ENCODE measurements at regions not wholly inside any gene's neighbourhood (a gene's known extent, or its start where the extent isn't known, plus 50 kb on each side); places are given as distances from the start of the nearest gene placed in this dataset.
"Not testable (repeated sequence)": the region's sequence is repeated elsewhere in the genome, so short reads cannot be mapped to it uniquely, and the experiment has no call there.

DNA sequence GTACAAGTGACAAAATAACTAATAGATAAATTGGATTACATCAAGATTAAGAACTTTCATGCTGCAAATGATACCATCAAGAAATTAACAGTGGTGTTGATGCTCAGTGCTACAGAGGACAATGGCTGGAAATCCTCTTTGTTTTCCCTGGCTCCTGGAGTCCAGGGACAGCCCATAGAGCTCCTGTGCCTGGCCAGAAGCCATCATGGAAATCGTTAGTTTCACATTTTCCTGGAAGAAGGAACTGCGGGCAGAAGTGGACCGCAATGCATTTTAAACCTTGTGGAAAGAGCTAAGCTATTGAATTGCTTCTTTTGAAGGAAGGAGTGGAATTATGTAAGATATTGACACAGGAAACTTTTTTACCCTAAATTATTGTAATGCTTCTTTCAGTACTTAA lies 276.0 kb downstream of the GJA1 start:
- H3K36me3 ChIP-seq = no peaks in the 10 kb centered on the region
- in situ Hi-C loops (cut with MboI; ENCODE audit: low sequenced_read_pairs in 4 of 4) (no loop called here), intact Hi-C loops (cut with DNase I; ENCODE audit: low total_unique reads) (no loop called here)
- ATAC-seq (peak; percentile 21 to 62), DNase-seq (no peak)
- H3K9me3 ChIP-seq = no peaks in the 10 kb centered on the region
- H3K4me3 ChIP-seq = no peak overlapping the region
- H3K27ac ChIP-seq = peak overlapping the region in 1 of 4 donors; percentile 42
- no peaks in the 10 kb centered on the region for H3K27me3 ChIP-seq
- TF ChIP-seq, protein P1, sequence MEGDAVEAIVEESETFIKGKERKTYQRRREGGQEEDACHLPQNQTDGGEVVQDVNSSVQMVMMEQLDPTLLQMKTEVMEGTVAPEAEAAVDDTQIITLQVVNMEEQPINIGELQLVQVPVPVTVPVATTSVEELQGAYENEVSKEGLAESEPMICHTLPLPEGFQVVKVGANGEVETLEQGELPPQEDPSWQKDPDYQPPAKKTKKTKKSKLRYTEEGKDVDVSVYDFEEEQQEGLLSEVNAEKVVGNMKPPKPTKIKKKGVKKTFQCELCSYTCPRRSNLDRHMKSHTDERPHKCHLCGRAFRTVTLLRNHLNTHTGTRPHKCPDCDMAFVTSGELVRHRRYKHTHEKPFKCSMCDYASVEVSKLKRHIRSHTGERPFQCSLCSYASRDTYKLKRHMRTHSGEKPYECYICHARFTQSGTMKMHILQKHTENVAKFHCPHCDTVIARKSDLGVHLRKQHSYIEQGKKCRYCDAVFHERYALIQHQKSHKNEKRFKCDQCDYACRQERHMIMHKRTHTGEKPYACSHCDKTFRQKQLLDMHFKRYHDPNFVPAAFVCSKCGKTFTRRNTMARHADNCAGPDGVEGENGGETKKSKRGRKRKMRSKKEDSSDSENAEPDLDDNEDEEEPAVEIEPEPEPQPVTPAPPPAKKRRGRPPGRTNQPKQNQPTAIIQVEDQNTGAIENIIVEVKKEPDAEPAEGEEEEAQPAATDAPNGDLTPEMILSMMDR (IDR thresholded peaks at IDR 0.05 in 4 of 5, conservative IDR thresholded peaks at IDR 0.05 in 1 of 5) = no peak
- TF ChIP-seq POLR2A (IDR thresholded peaks at IDR 0.05) = no peak
- peaks cover 0 to 3% of the 10 kb centered on the region in 2 donors for H3K4me1 ChIP-seq

DNA sequence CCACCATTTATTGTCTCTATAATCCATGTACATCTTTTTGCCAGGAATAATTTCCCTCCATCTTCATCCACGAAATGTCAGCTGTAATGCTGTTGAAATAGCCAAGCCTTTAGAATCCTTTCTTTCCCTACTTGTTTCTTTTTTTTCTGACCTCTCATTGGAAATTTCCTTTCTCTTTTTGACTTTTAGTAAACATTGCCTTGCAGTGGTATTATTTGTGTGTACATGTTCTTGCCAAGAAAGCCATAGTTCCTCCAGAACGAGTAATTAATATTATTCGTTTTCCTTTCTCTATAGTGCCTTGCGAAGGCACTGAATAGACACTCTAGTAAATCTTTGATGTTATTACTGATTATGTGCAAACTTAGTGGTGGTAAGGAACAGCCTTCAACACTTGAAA lies 282.2 kb downstream of the GJA1 start:
- no peak overlapping the region for H3K27ac ChIP-seq
- H3K4me3 ChIP-seq = no peak overlapping the region
- no peaks in the 10 kb centered on the region for H3K9me3 ChIP-seq
- in situ Hi-C loops (cut with MboI; ENCODE audit: low sequenced_read_pairs in 4 of 4) (no loop called here), intact Hi-C loops (cut with DNase I; ENCODE audit: low total_unique reads) (no loop called here)
- no peaks in the 10 kb centered on the region for H3K27me3 ChIP-seq
- DNase-seq (no peak), ATAC-seq (no peak)
- H3K36me3 ChIP-seq = no peaks in the 10 kb centered on the region
- no peaks in the 10 kb centered on the region for H3K4me1 ChIP-seq
- no peak for TF ChIP-seq POLR2A (IDR thresholded peaks at IDR 0.05)

DNA sequence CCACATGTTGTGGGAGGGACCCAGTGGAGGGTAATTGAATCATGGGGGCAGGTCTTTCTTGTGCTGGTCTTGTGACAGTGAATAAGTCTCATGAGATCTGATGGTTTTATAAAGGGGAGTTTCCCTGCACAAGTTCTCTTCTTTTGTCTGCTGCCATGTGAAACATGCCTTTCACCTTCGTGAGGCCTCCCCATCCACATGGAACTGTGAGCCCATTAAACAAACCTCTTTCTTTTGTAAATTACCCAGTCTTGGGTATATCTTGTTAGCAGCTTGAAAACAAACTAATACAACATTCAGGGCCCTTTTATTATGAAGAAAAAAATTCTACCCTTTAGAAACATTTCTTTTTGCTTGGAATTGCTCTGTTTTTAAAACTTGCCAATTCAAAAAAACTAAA lies 285.4 kb downstream of the GJA1 start:
- ATAC-seq; H3K27ac ChIP-seq; intact Hi-C loops (cut with DNase I; ENCODE audit: low total_unique reads); H3K36me3 ChIP-seq; H3K27me3 ChIP-seq; H3K4me3 ChIP-seq; H3K9me3 ChIP-seq; H3K4me1 ChIP-seq; DNase-seq; in situ Hi-C loops (cut with MboI; ENCODE audit: low sequenced_read_pairs in 4 of 4): not testable (repeated sequence)

DNA sequence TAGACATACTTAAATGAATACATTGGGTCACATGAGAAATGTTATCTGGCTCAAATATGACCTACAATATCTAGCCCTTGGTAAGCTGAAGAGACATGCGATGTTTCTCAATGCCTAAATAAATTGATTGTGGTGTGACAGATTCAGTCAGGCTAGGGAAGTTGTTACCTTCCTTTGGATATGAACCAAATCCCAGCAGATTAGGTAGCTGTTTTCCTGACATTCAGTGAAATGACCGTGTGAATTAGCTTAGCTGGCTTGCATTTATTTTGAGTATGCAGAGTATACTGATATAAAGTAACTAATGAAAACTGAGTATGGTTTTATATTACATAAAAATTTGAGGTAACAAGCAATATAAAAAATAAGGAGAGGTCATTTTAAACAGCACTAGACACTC lies 288.2 kb downstream of the GJA1 start:
- Histone ChIP-seq H3K27ac (peak overlapping the region in 1 of 4 donors; percentile 22), H3K9me3 (no peaks in the 10 kb centered on the region), H3K4me1 (peaks cover 0 to 8% of the 10 kb centered on the region in 2 donors), H3K36me3 (no peaks in the 10 kb centered on the region), H3K27me3 (no peaks in the 10 kb centered on the region), H3K4me3 (no peak overlapping the region)
- TF ChIP-seq POLR2A (IDR thresholded peaks at IDR 0.05) = no peak
- TF ChIP-seq, protein P1 (IDR thresholded peaks at IDR 0.05 in 4 of 5, conservative IDR thresholded peaks at IDR 0.05 in 1 of 5) = no peak
- ATAC-seq (no peak), DNase-seq (no peak)
- in situ Hi-C loops (cut with MboI; ENCODE audit: low sequenced_read_pairs in 4 of 4) (no loop called here), intact Hi-C loops (cut with DNase I; ENCODE audit: low total_unique reads) (no loop called here)

DNA sequence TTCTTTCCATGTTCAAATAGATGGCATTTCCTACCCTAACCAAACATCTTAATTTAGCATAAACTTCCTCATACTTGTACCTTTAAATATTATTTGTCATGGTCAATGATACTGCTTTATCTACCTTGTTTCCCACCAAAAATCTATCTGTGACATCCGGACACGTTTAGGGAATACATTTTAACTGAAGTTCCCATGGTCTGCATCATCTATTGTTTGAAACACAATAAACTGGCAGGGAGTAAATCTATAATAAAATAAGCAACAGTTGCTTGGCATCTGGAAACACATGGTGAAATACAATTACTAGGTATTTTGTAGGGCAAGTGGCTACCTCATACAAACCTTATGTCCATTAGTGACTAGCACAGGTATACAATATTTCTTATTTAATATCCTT lies 289.1 kb downstream of the GJA1 start:
- Histone ChIP-seq H3K9me3 (no peaks in the 10 kb centered on the region), H3K27ac (peak overlapping the region in 2 of 4 donors; percentile 3 to 48), H3K4me1 (peaks cover 0 to 8% of the 10 kb centered on the region in 2 donors), H3K36me3 (no peaks in the 10 kb centered on the region), H3K4me3 (no peak overlapping the region), H3K27me3 (no peaks in the 10 kb centered on the region)
- in situ Hi-C loops (cut with MboI; ENCODE audit: low sequenced_read_pairs in 4 of 4) (no loop called here), intact Hi-C loops (cut with DNase I; ENCODE audit: low total_unique reads) (no loop called here)
- ATAC-seq = no peak
- TF ChIP-seq POLR2A (IDR thresholded peaks at IDR 0.05) = no peak
- TF ChIP-seq, protein P1 (IDR thresholded peaks at IDR 0.05 in 4 of 5, conservative IDR thresholded peaks at IDR 0.05 in 1 of 5) = no peak
- DNase-seq = no peak

DNA sequence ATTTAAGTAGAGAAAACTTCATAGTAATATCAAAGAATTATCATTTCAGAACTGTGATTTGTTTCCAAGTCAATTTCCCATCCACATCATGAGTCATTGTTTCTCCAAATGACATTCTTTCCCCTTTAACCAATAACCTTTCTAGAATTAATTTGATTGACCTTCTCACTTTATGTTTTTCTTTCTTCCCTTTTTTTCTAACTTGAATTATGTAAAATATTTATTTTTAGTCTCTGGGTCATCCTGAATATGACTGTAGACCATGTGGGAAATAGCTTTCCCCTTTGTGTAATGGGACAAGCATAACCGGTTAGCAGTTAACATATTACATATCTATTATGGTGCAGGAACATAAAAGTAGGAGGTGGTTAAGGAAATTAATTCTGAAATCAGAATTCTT lies 291.1 kb downstream of the GJA1 start:
- TF ChIP-seq, protein P1 (IDR thresholded peaks at IDR 0.05 in 4 of 5, conservative IDR thresholded peaks at IDR 0.05 in 1 of 5) = no peak
- TF ChIP-seq POLR2A (IDR thresholded peaks at IDR 0.05) = no peak
- ATAC-seq = no peak
- Histone ChIP-seq H3K9me3 (no peaks in the 10 kb centered on the region), H3K36me3 (no peaks in the 10 kb centered on the region), H3K27ac (peak overlapping the region in 1 of 4 donors; percentile 16), H3K4me3 (no peak overlapping the region), H3K27me3 (no peaks in the 10 kb centered on the region), H3K4me1 (peaks cover 0 to 8% of the 10 kb centered on the region in 2 donors)
- in situ Hi-C loops (cut with MboI; ENCODE audit: low sequenced_read_pairs in 4 of 4) = no loop called here
- no peak for DNase-seq
- intact Hi-C loops (cut with DNase I; ENCODE audit: low total_unique reads) = no loop called here
